HCT116 (cell line): ENCODE measurements at regions not wholly inside any gene's neighbourhood (a gene's known extent, or its start where the extent isn't known, plus 50 kb on each side); places are given as distances from the start of the nearest gene placed in this dataset.

Experiments
- ATAC-seq: fragments of 200-7000 bp; cut with Tn5 transposase; 2 replicates; pipeline ENCODE4 v1.9.1; 2020; ENCODE audit warnings: mild to moderate bottlenecking, moderate library complexity
- BruUV-seq: library from RNA; stranded (reverse); fragments of 400-500 nt; replicated peaks from 2 replicates; lab custom pipeline; 2021; lab: Mats Ljungman, UMichigan
- CTCF ChIA-PET: fragments of 300-600 bp; sonication (Branson Sonifier 250); formaldehyde crosslinking; loops from one replicate; lab custom pipeline; 2021; ENCODE audit warnings: antibody characterized with exemption; lab: Charles Lee
- POLR2A ChIA-PET: fragments of 300-600, 350-600 bp; sonication (Branson Sonifier 250); formaldehyde crosslinking; loops from one replicate; lab custom pipeline; 2021; ENCODE audit warnings: antibody characterized with exemption; lab: Charles Lee
- RAD21 ChIA-PET, 2 experiments: fragments of 300-600 bp; sonication (Branson Sonifier 250); formaldehyde crosslinking; loops; one replicate each; lab custom pipeline; 2023; ENCODE audit warnings: low total read pairs in 2 of 2; ENCODE audit not compliant: uncharacterized antibody in 2 of 2, unreplicated experiment in 2 of 2, low non-redundant PET in 1 of 2; lab: Charles Lee
- DNase-seq: peaks from one replicate; pipeline ENCODE4 v3.0.0-alpha.2; 2010; ENCODE audit warnings: low read depth, low spot score
- H2AFZ ChIP-seq: fragments of 200-600 bp; shearing (Covaris generic), sonication (generic); 2 replicates; pipeline ENCODE4 v1.6.1; 2017; ENCODE audit warnings: low read depth, mixed run types, mixed read lengths, antibody characterized with exemption, low read length; ENCODE audit not compliant: poor library complexity, severe bottlenecking
- H3K27ac ChIP-seq: 2 replicates; pipeline ENCODE4 v1.5.1; 2012; ENCODE audit warnings: low read depth, low read length
- H3K27me3 ChIP-seq: fragments of 200-600 bp; sonication (generic); 2 replicates; pipeline ENCODE4 v1.6.1; 2016; ENCODE audit warnings: mixed run types, low read length, mixed read lengths; ENCODE audit not compliant: insufficient read depth
- H3K36me3 ChIP-seq, 2 experiments: fragments of 200-500 bp in 1 of 2; fragments of 200-600 bp in 1 of 2; sonication (Bioruptor generic) in 1 of 2; sonication (generic) in 1 of 2; 2 replicates each; pipeline versions ENCODE4 v1.5.1 to v1.6.1; 2014 to 2016; ENCODE audit warnings: low read length in 2 of 2, inconsistent platforms in 1 of 2, mixed read lengths in 1 of 2, mixed run types in 1 of 2; ENCODE audit not compliant: insufficient read depth in 2 of 2, control insufficient read depth in 1 of 2
- H3K4me1 ChIP-seq, 2 experiments: fragments of 200-600 bp in 1 of 2; sonication (generic) in 1 of 2; 2 replicates each; pipeline versions ENCODE4 v1.5.1 to v1.6.1; 2012 to 2017; ENCODE audit warnings: low read length in 2 of 2, inconsistent platforms in 1 of 2, mild to moderate bottlenecking in 1 of 2, mixed read lengths in 1 of 2, mixed run types in 1 of 2, moderate library complexity in 1 of 2; ENCODE audit not compliant: insufficient read depth in 2 of 2, control insufficient read depth in 1 of 2
- H3K4me2 ChIP-seq: fragments of 200-600 bp; sonication (generic); 2 replicates; pipeline ENCODE4 v1.6.1; 2017; ENCODE audit warnings: mixed run types, low read length, mixed read lengths
- H3K4me3 ChIP-seq, 2 experiments: fragments of 200-600 bp in 1 of 2; sonication (generic) in 1 of 2; replicated peaks in 1 of 2; 2 replicates each; pipeline ENCODE4 v1.5.1; 2011 to 2016; ENCODE audit warnings: low read length in 2 of 2, control low read depth in 1 of 2, low read depth in 1 of 2, mild to moderate bottlenecking in 1 of 2, mixed read lengths in 1 of 2, mixed run types in 1 of 2
- H3K79me2 ChIP-seq: fragments of 200-600 bp; sonication (generic); 2 replicates; pipeline ENCODE4 v1.6.1; 2017; ENCODE audit warnings: mild to moderate bottlenecking, mixed run types, low read length, moderate library complexity, mixed read lengths; ENCODE audit not compliant: insufficient read depth
- H3K9ac ChIP-seq: fragments of 200-600 bp; sonication (generic); 2 replicates; pipeline ENCODE4 v1.6.1; 2016; ENCODE audit warnings: low read length, mixed read lengths
- H3K9me2 ChIP-seq: fragments of 200-600 bp; sonication (generic), shearing (Covaris generic); 2 replicates; pipeline ENCODE4 v1.6.1; 2017; ENCODE audit warnings: mixed run types, mild to moderate bottlenecking, moderate library complexity; ENCODE audit not compliant: insufficient read depth
- H3K9me3 ChIP-seq, 2 experiments: fragments of 200-500 bp in 1 of 2; fragments of 200-600 bp in 1 of 2; sonication (Bioruptor generic) in 1 of 2; sonication (generic) in 1 of 2; 2 replicates each; pipeline ENCODE4 v1.6.1; 2014 to 2017; ENCODE audit warnings: low read length in 2 of 2, mixed read lengths in 2 of 2, inconsistent platforms in 1 of 2, low read depth in 1 of 2, mild to moderate bottlenecking in 1 of 2, mixed run types in 1 of 2, moderate library complexity in 1 of 2; ENCODE audit not compliant: control insufficient read depth in 1 of 2, insufficient read depth in 1 of 2
- H4K20me1 ChIP-seq: fragments of 200-600 bp; sonication (generic), shearing (Covaris generic); 2 replicates; pipeline ENCODE4 v1.6.1; 2017; ENCODE audit warnings: mixed run types, mild to moderate bottlenecking, moderate library complexity; ENCODE audit not compliant: insufficient read depth
- EGR1 ChIP-seq: IDR thresholded peaks from 2 replicates; pipeline ENCODE4 v1.6.1; 2012; ENCODE audit warnings: low read depth
- ELF1 ChIP-seq: IDR thresholded peaks from 2 replicates; pipeline ENCODE4 v1.6.1; 2012; ENCODE audit warnings: low read depth, borderline replicate concordance
- EZH2 ChIP-seq: fragments of 200-600 bp; sonication (generic); IDR thresholded peaks from 2 replicates; pipeline ENCODE4 v1.6.1; 2017; ENCODE audit warnings: antibody characterized with exemption, mixed run types
- FOSL1 ChIP-seq: IDR thresholded peaks from 2 replicates; pipeline ENCODE4 v1.6.1; 2012; ENCODE audit warnings: low read depth
- POLR2A ChIP-seq: IDR thresholded peaks from 2 replicates; pipeline ENCODE4 v1.7.0; 2011; ENCODE audit warnings: borderline replicate concordance; ENCODE audit not compliant: insufficient read depth, insufficient read length; ENCODE audit errors: extremely low read depth
- POLR2AphosphoS5 ChIP-seq: IDR thresholded peaks from 2 replicates; pipeline ENCODE4 v1.6.1; 2011; ENCODE audit warnings: mild to moderate bottlenecking, low read depth, low read length, moderate library complexity
- RAD21 ChIP-seq: IDR thresholded peaks from 2 replicates; pipeline ENCODE4 v1.6.1; 2012; ENCODE audit warnings: low read depth, mild to moderate bottlenecking
- SP1 ChIP-seq: IDR thresholded peaks from 2 replicates; pipeline ENCODE4 v1.6.1; 2012; ENCODE audit warnings: low read depth
- SRF ChIP-seq: IDR thresholded peaks from 2 replicates; pipeline ENCODE4 v1.6.1; 2012; ENCODE audit warnings: low read depth
- TCF7L2 ChIP-seq: IDR thresholded peaks from 2 replicates; pipeline ENCODE4 v1.7.0; 2011; ENCODE audit warnings: borderline replicate concordance, inconsistent platforms; ENCODE audit not compliant: insufficient read depth, insufficient read length; ENCODE audit errors: extremely low read depth
- ZFX ChIP-seq: fragments of 450-650 bp; IDR thresholded peaks from 2 replicates; pipeline ENCODE4 v1.6.1; 2017
- ZNF274 ChIP-seq: fragments of 200-500 bp; sonication (Bioruptor generic); IDR thresholded peaks from 2 replicates; pipeline ENCODE4 v1.6.1; 2014; ENCODE audit warnings: mild to moderate bottlenecking, low read depth, low read length, inconsistent platforms
- intact Hi-C: fragments of 100-400 bp; cut with micrococcal nuclease; formaldehyde crosslinking; loops from 2 replicates; pipeline ENCODE4 v1.10.0; 2022
- TF ChIP-seq, protein P1 (sequence below): IDR thresholded peaks from 2 replicates; pipeline ENCODE4 v1.6.1; 2012
- TF ChIP-seq, protein P2 (sequence below): IDR thresholded peaks from 2 replicates; pipeline ENCODE4 v1.6.1; 2011; ENCODE audit warnings: mild to moderate bottlenecking, low read length, moderate library complexity; ENCODE audit not compliant: insufficient replicate concordance; ENCODE audit errors: extremely low read depth
- TF ChIP-seq, protein P3 (sequence below): IDR thresholded peaks from 2 replicates; pipeline ENCODE4 v1.6.1; 2012
- TF ChIP-seq, protein P4 (sequence below), 3 experiments: fragments of 200-600 bp in 1 of 3; sonication (generic) in 1 of 3; IDR thresholded peaks in 2 of 3; conservative IDR thresholded peaks in 1 of 3; 2 replicates each; pipeline ENCODE4 v1.5.1; 2012 to 2017; ENCODE audit warnings: low read depth in 2 of 3, low read length in 2 of 3, antibody characterized with exemption in 1 of 3, borderline replicate concordance in 1 of 3, control low read depth in 1 of 3, mild to moderate bottlenecking in 1 of 3, mixed read lengths in 1 of 3, mixed run types in 1 of 3, moderate library complexity in 1 of 3; ENCODE audit not compliant: insufficient read depth in 1 of 3

DNA sequence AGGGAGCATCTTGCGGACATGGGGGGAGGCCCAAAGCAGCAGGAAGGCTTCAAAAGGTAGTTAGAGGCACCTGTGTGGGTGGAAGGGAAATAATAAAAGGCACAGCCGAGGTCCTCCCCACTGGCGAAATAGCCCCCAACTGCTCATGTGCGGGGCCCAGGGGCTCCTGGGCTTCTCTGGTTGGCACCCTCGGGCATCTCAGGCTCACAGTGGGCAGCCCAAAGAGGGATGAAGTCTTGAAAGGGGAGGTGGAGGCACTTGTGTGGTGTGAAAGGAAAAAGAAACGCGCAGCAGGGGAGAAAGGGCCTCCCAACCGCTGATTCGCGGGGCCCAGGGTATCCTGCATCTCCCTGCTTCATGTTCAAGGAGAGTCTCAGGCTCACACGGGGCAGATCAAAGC is 579.4 kb downstream of the ALG10 start (continued):
- TF ChIP-seq, protein P1, sequence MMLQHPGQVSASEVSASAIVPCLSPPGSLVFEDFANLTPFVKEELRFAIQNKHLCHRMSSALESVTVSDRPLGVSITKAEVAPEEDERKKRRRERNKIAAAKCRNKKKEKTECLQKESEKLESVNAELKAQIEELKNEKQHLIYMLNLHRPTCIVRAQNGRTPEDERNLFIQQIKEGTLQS: no peak
- no peak for TF ChIP-seq SRF
- no peak for TF ChIP-seq ELF1
- TF ChIP-seq ZNF274: no peak
- TF ChIP-seq ZFX: no peak

- ChIA-PET RAD21 (no interaction called here), CTCF (no interaction called here), POLR2A (no interaction called here)
- H3K4me1 ChIP-seq: no peaks in the 10 kb centered on the region
- no peaks in the 10 kb centered on the region for H4K20me1 ChIP-seq
- no peak overlapping the region for H2AFZ ChIP-seq
- no peak overlapping the region for H3K4me3 ChIP-seq
- H3K79me2 ChIP-seq: no peaks in the 10 kb centered on the region
- no peaks in the 10 kb centered on the region for H3K27me3 ChIP-seq
- TF ChIP-seq, protein P1: no peak
- TF ChIP-seq POLR2A: no peak
- no peak for TF ChIP-seq SP1
- TF ChIP-seq ELF1: no peak
- TF ChIP-seq POLR2AphosphoS5: no peak
- TF ChIP-seq, protein P2, sequence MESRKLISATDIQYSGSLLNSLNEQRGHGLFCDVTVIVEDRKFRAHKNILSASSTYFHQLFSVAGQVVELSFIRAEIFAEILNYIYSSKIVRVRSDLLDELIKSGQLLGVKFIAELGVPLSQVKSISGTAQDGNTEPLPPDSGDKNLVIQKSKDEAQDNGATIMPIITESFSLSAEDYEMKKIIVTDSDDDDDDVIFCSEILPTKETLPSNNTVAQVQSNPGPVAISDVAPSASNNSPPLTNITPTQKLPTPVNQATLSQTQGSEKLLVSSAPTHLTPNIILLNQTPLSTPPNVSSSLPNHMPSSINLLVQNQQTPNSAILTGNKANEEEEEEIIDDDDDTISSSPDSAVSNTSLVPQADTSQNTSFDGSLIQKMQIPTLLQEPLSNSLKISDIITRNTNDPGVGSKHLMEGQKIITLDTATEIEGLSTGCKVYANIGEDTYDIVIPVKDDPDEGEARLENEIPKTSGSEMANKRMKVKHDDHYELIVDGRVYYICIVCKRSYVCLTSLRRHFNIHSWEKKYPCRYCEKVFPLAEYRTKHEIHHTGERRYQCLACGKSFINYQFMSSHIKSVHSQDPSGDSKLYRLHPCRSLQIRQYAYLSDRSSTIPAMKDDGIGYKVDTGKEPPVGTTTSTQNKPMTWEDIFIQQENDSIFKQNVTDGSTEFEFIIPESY: no peak
- TF ChIP-seq, protein P3, sequence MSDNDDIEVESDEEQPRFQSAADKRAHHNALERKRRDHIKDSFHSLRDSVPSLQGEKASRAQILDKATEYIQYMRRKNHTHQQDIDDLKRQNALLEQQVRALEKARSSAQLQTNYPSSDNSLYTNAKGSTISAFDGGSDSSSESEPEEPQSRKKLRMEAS: no peak
- TF ChIP-seq, protein P4, sequence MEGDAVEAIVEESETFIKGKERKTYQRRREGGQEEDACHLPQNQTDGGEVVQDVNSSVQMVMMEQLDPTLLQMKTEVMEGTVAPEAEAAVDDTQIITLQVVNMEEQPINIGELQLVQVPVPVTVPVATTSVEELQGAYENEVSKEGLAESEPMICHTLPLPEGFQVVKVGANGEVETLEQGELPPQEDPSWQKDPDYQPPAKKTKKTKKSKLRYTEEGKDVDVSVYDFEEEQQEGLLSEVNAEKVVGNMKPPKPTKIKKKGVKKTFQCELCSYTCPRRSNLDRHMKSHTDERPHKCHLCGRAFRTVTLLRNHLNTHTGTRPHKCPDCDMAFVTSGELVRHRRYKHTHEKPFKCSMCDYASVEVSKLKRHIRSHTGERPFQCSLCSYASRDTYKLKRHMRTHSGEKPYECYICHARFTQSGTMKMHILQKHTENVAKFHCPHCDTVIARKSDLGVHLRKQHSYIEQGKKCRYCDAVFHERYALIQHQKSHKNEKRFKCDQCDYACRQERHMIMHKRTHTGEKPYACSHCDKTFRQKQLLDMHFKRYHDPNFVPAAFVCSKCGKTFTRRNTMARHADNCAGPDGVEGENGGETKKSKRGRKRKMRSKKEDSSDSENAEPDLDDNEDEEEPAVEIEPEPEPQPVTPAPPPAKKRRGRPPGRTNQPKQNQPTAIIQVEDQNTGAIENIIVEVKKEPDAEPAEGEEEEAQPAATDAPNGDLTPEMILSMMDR (IDR thresholded peaks at IDR 0.05 in 2 of 3, conservative IDR thresholded peaks at IDR 0.05 in 1 of 3; ENCODE audit: borderline replicate concordance in 1 of 3, insufficient read depth in 1 of 3, low read depth in 2 of 3, low read length in 2 of 3): no peak
- no peak for TF ChIP-seq EGR1
- TF ChIP-seq FOSL1: no peak
- no peak for TF ChIP-seq ZFX
- TF ChIP-seq TCF7L2: no peak
- TF ChIP-seq RAD21: no peak
- no peak for TF ChIP-seq EZH2
- BruUV-seq: no TSS peak
- DNase-seq (no peak), ATAC-seq (no peak)
- no peak overlapping the region for H3K27ac ChIP-seq
- no peak overlapping the region for H3K9ac ChIP-seq
- no peaks in the 10 kb centered on the region for H3K36me3 ChIP-seq
- intact Hi-C loops: no loop called here
- H3K4me2 ChIP-seq: no peak overlapping the region
- H3K9me3 ChIP-seq: peaks cover 3% of the 10 kb centered on the region in 2 experiments; a peak in 2 of 4 replicates
- H3K9me2 ChIP-seq: no peaks in the 10 kb centered on the region
Measured at GRCh38 chr12:34602213-34602940, 580.1 kb downstream of the ALG10 start.
